ENCODE measurements at regions not wholly inside any gene's neighbourhood (a gene's known extent, or its start where the extent isn't known, plus 50 kb on each side); places are given as distances from the start of the nearest gene placed in this dataset.
"Not testable (repeated sequence)": the region's sequence is repeated elsewhere in the genome, so short reads cannot be mapped to it uniquely, and the experiment has no call there.

GRCh38 chr1:65064981-65065380 lies 83.0 kb upstream of the AK4 start:
- no peak for DNase-seq

DNA sequence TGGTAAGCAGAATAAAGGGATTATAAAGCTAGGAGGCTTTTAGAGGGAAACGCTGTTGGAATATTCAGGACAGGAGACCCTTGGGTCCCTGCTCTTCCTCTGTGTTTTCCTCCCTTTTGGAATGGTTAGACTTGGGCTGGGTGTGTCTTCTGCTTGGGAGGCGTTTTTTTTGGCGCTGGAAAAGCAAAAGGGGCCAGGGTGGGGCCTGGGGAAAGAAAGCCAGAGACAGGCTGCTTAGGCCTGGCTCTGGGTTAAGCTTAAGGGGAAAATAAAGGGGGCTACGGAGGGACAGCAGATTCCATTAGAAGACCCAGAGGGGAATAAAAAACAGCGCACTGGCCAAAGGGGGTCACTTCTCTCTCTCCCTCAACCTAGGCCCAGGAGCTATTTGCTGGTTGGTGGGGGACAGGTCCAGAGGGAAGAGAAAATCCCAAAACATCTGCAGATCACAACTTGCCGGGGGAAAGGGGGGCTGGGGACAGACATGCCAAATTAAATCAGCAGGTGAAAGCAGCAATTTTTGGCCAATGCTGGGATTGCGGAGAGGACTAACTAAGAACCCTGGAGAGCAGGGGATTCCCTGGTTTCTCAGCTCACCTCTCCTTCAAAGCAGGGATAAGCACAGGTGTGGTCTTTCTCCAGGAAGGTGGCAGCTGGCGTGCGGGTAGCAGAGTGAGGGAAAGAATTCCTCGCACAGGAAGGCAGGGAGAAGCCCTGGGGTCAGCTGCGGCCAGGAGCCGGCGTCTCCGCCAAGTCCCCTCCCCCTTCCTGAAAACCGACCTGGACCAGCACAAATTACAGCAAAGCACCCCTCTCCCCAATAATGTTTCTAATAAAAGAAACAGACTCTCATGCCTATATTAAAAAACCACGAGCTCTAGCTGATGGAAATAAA lies 82.2 kb upstream of the AK4 start:
- no peak for DNase-seq

- no peak for DNase-seq
These were observed 81.6 kb upstream of the AK4 start for GRCh38 chr1:65066419-65066765.

GRCh38 chr1:65066766-65067490 lies 81.1 kb upstream of the AK4 start:
- peak; percentile 86 for DNase-seq

GRCh38 chr1:65067491-65068201 lies 80.4 kb upstream of the AK4 start:
- peak; percentile 68 for DNase-seq

- peak; percentile 58 for DNase-seq
These were observed 79.6 kb upstream of the AK4 start for GRCh38 chr1:65068202-65069010.

- no peak for DNase-seq
These were observed 78.9 kb upstream of the AK4 start for GRCh38 chr1:65069011-65069565.

DNA sequence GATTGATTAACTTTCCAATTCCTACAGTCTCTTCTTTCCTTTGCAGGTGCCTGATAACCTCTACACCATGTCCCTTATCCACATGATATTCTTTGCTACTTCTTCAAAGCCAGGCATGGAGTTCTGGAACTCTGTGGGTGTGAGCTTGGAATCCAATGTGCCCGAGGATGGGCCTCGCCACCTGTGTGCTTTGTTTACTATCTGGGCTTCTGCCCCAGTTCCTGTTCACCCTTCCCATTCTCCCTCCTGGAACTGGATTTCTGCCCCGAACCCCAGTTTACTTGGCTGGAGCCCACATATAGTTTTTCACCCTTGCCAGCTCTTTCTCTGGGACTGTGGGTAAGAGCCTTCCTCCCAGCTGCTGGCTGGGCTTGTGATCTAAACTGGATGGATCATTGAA lies 75.2 kb upstream of the AK4 start:
- DNase-seq = no peak

- peak; percentile 76 for DNase-seq
These were observed 72.7 kb upstream of the AK4 start for GRCh38 chr1:65075123-65075976.

DNA sequence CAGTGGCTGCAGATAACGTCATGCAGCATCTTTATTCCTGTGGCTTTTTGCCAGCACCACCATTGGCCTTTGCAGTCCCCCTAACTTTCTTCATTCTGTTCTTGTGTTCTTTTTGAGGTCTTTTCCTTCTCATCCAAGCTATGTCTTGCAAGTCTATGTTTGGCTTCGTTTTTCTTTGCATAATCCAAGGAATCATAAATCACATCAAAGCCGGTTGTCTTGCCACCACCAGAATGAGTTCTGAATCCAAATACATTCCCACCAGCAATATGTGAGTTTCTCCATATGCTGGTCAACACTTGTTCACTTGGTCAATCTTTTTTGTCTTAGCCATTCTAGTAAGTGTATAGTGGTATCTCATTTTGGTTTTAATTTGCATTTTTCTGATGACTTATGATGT lies 70.6 kb upstream of the AK4 start:
- DNase-seq = no peak

GRCh38 chr1:65079941-65080340 lies 68.1 kb upstream of the AK4 start:
- no peak for DNase-seq

GRCh38 chr1:65082346-65083040 lies 65.5 kb upstream of the AK4 start:
- DNase-seq = no peak

DNA sequence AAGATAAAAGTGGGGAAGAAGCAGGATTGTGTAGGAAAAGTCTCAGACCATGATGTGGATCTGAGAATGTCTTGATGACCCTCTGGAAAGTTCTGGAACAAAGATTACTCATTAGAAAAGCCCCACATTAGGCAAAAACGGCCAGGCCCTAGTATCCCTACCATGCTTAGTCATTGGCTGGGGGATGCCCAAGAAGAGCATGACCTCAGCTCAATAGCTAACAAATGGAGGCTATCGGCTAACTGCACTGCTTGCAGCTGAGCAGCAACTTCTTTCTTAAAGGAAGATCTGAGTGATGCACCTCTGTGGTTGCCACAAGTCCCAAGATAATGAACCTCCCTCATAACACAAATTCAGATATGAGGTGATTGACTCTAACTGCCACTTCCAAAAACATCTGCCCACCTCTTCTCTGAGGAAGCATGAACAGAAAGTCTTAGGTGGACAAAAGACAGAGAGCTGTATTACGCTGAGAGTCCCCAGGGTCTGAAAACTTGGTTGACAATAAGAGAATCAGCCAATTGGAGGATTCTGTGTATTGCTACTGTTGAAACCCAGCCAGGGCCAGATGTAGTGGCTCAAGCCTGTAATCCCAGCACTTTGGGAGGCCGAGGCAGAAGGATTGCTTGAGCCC lies 64.6 kb upstream of the AK4 start:
- DNase-seq = no peak

DNA sequence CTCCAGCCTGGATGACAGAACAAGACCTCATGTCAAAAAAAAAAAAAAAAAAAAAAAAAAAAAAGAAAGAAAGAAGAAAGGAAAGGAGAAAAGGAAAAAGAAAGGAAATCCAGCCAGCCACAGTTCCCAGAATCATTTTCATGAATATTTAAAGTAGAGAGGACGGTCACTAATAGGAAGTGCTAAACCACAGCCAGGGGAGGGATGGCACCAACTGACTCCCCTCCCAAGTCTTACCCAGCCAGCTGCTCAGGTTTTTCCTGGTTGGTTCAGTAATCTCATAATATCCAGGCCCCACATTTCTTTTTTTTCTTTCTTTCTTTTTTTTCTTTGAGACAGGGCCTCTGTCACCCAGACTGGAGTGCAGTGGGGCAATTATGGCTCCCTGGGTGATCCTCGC lies 63.9 kb upstream of the AK4 start:
- DNase-seq = no peak

GRCh38 chr1:65087519-65087918 lies 60.5 kb upstream of the AK4 start:
- DNase-seq = not testable (repeated sequence)

DNA sequence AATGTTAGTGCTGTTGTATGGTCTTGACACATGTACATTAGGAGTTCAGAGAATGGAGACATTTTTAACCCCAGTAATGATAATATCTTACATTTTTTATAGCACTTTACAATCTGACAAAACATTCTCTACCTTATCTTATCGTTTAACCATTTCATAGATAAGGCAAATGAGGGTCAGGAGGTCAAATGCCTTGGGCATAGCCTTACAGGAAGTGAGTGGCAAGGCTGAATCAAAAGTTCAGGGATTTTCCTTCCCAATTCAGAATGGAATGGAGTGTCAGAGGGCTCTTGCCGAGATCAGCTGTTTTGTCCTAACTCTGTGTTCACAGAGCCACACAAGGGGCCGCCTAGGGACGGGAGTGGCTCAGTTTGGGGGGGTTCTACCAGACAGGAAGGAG lies 57.6 kb upstream of the AK4 start:
- DNase-seq = no peak

DNA sequence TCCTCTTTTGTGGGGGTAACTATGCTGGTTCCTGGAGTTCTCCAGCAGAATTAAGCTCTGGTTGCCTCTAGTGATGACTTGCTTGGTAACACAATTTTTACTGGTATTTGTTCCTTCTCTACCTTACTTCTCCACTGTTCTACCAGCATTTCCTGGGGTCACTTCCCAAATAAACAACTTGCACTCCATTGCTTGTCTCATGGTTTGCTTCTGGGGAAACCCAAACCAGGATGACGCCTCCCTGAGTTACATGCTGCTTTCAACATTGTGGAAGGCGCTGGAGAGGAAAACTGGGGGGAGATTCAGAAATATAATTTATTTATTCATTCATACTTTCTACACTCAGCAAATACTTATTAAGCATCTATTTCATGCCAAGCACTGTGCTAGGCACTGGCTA lies 55.3 kb upstream of the AK4 start:
- no peak for DNase-seq

GRCh38 chr1:65097076-65097475 lies 50.9 kb upstream of the AK4 start:
- DNase-seq = no peak

Measured in RPMI8226 (cell line).